Right lobe of liver (tissue), 6 donors: ENCODE measurements at regions not wholly inside any gene's neighbourhood (a gene's known extent, or its start where the extent isn't known, plus 50 kb on each side); places are given as distances from the start of the nearest gene placed in this dataset.
A peak's percentile ranks its signal among the peaks of the same experiment; 100 is the strongest.

Source experiments
- ATAC-seq, 4 donors: fragments of 200-7000 bp; cut with Tn5 transposase; one replicate each; pipeline ENCODE4 v1.9.1; 2020; ENCODE audit warnings: mild to moderate bottlenecking in 4 of 4, moderate library complexity in 4 of 4
- DNase-seq, 3 donors: peaks; one replicate each; pipeline ENCODE4 v3.0.0-alpha.2; 2020
- H3K27ac ChIP-seq, 3 donors: fragments of 200-600 bp; one replicate each; pipeline ENCODE4 v1.8.0; 2022
- H3K27me3 ChIP-seq, 2 donors: fragments of 200-600 bp; one replicate each; pipeline ENCODE4 v1.8.0; 2022
- H3K36me3 ChIP-seq, 4 donors: fragments of 200-600 bp; sonication (generic) in 1 of 4; one replicate each; pipeline versions ENCODE4 v1.5.1 to v1.8.0; 2017 to 2022; ENCODE audit warnings: control low read depth in 1 of 4
- H3K4me1 ChIP-seq, 4 donors: fragments of 200-600 bp; sonication (generic) in 1 of 4; one replicate each; pipeline versions ENCODE4 v1.5.1 to v1.8.0; 2017 to 2022; ENCODE audit warnings: control low read depth in 1 of 4
- H3K4me3 ChIP-seq, 3 donors: fragments of 200-600 bp; one replicate each; pipeline ENCODE4 v1.8.0; 2022
- H3K9me3 ChIP-seq, 4 donors: fragments of 200-600 bp; sonication (generic) in 1 of 4; one replicate each; pipeline versions ENCODE4 v1.5.1 to v1.8.0; 2017 to 2022; ENCODE audit warnings: control low read depth in 1 of 4
- POLR2A ChIP-seq: fragments of 450-650 bp; IDR thresholded peaks from one replicate; pipeline ENCODE4 v1.6.1; 2017; ENCODE audit warnings: antibody characterized with exemption, mild to moderate bottlenecking
- WGBS: methylation state at CpG from one replicate; pipeline ENCODE4 v1.1.6; 2018; ENCODE audit warnings: low coverage, low lambda C conversion rate; ENCODE audit not compliant: insufficient coverage; ENCODE audit errors: missing lambda C conversion rate; 5-methylcytosine and 5-hydroxymethylcytosine counted together
- intact Hi-C, 2 donors: fragments of 100-400 bp; cut with DNase I; formaldehyde crosslinking; loops; one replicate each; pipeline versions ENCODE4 v1.11.2 to v1.14.1; 2022
- TF ChIP-seq, protein P1 (sequence below), 4 donors: fragments of 200-600 bp in 3 of 4; fragments of 450-650 bp in 1 of 4; IDR thresholded peaks; one replicate each; pipeline versions ENCODE4 v1.5.1 to v1.8.0; 2016 to 2022; ENCODE audit warnings: antibody characterized with exemption in 4 of 4, mild to moderate bottlenecking in 2 of 4
- donor health status: DM: no; HTN: yes; CAD: no.
- donor health status: DM: no; HTN: no; CAD: no.
- donor health status: DM: no; HTN: no; CAD: no.
- donor health status: DM: no; HTN: yes; CAD: no.
- donor health status: DM: no; HTN: yes; CAD: no.

DNA sequence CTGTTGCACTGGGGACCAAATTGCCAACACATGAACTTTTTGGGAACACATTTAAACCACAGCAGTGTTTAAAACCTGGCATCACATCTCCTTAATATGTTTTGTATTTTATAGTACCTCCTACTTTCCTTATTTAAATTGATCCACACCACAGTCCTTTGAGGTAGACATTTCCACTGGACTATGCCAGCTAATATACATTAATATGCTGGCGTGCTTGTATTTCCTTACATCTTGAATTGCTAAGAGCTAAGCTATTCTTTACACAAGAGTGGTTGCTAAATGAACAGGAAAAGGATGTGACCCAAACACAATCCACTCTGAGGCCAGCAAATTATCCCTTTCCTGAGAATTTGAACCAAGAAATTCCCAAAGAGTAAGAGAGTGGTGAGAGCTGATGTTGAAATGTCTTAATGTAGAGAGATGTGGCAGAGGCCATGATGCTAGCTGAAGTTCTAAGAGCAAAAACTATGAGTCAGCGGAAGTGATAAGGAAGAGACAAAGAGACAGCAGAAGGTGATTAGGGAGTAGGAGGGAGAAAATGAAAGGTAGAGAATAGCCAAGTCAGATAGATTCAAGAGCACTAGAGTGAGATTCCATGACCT is 131.2 kb downstream of the CD47 start:
- Histone ChIP-seq H3K4me3 (no peak overlapping the region), H3K36me3 (no peaks in the 10 kb centered on the region), H3K27me3 (no peaks in the 10 kb centered on the region), H3K4me1 (no peaks in the 10 kb centered on the region), H3K27ac (no peak overlapping the region), H3K9me3 (no peaks in the 10 kb centered on the region)
- intact Hi-C loops = no loop called here
- TF ChIP-seq, protein P1, sequence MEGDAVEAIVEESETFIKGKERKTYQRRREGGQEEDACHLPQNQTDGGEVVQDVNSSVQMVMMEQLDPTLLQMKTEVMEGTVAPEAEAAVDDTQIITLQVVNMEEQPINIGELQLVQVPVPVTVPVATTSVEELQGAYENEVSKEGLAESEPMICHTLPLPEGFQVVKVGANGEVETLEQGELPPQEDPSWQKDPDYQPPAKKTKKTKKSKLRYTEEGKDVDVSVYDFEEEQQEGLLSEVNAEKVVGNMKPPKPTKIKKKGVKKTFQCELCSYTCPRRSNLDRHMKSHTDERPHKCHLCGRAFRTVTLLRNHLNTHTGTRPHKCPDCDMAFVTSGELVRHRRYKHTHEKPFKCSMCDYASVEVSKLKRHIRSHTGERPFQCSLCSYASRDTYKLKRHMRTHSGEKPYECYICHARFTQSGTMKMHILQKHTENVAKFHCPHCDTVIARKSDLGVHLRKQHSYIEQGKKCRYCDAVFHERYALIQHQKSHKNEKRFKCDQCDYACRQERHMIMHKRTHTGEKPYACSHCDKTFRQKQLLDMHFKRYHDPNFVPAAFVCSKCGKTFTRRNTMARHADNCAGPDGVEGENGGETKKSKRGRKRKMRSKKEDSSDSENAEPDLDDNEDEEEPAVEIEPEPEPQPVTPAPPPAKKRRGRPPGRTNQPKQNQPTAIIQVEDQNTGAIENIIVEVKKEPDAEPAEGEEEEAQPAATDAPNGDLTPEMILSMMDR (IDR thresholded peaks at IDR 0.05) = no peak
- TF ChIP-seq POLR2A = no peak
- no peak for DNase-seq
- WGBS = 66% methylated on average over 2 of the region's 2 CpGs
- ATAC-seq = peak in 2 of 4 donors; percentile 62

DNA sequence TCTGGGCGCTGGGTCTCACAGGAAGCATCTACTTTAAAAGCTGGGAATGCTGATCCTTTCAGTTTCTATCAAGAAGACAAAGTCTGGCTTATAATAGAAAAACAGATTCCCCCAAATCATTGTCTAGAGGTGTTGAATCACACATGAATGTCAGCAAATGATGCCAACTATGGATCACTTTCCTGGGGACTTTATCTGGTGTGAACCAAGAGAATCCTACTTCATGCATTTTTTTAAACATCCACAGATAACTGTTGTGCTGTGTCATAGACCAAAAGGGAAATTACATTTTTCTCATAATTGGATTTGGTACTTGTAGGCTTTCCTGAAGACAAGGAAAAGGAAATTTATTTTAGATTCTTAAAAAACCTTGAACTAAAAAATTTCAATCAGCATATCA is 132.7 kb downstream of the CD47 start:
- no peaks in the 10 kb centered on the region for H3K4me1 ChIP-seq
- WGBS = 63% methylated on average over 1 of the region's 1 CpG
- intact Hi-C loops = no loop called here

DNA sequence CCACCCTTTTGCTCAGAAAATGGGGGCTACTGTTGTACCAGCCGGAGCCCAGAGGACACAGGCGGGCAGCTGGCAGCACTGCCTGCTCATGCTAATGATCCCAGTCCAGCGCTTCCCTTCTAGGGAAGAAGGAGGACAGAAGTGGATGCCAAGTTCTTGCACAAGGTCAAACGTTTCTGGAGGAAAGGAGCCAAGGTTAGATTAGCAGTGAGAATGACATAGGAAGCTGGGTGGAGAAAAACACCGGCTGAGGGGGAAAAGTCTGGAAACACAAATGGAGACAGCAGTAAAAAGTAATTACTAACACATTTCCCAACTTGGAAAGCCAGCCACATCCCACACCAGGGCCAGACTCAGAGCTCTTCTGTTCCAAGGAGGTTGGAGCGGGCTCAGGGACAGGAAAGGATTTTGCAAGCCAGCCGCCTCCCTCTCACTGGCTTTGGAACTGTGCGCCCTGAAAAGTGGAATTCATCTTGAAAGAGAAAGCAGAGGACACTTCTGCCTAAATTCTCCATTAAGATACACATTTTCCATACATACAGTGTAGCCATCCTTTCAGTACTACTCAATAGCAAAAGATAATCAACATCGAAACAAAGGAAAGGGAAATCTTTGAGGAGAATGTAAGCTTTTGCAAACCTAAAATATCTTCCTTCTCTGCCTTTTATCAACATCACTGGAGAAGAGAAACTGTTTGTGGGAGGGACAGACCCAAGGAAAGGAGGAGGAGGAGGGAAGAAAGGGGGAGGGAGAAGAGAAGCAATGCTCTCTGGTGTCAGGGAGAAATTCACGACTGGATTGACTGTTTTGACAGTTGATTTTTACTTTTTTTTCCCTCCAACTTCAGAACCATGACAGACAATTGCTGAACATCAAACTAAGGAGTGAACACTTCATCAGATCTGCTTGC is 133.6 kb downstream of the CD47 start:
- no peak for TF ChIP-seq POLR2A
- TF ChIP-seq, protein P1 (IDR thresholded peaks at IDR 0.05) = no peak
- no peak overlapping the region for H3K4me3 ChIP-seq
- H3K27me3 ChIP-seq = no peaks in the 10 kb centered on the region
- ATAC-seq = peak; percentile 50 to 66 (median 60)
- H3K4me1 ChIP-seq = no peaks in the 10 kb centered on the region
- 28% methylated on average over 9 of the region's 10 CpGs for WGBS
- no peak overlapping the region for H3K27ac ChIP-seq
- no peaks in the 10 kb centered on the region for H3K36me3 ChIP-seq
- intact Hi-C loops = no loop called here
- DNase-seq = no peak
- no peaks in the 10 kb centered on the region for H3K9me3 ChIP-seq

More for the DNA sequence above, 132.7 kb downstream of the CD47 start:
- Histone ChIP-seq H3K36me3 (no peaks in the 10 kb centered on the region), H3K9me3 (no peaks in the 10 kb centered on the region), H3K27me3 (no peaks in the 10 kb centered on the region), H3K27ac (no peak overlapping the region), H3K4me3 (no peak overlapping the region)
- no peak for DNase-seq
- TF ChIP-seq, protein P1 (IDR thresholded peaks at IDR 0.05) = no peak
- TF ChIP-seq POLR2A = no peak
- peak in 1 of 4 donors; percentile 13 for ATAC-seq

DNA sequence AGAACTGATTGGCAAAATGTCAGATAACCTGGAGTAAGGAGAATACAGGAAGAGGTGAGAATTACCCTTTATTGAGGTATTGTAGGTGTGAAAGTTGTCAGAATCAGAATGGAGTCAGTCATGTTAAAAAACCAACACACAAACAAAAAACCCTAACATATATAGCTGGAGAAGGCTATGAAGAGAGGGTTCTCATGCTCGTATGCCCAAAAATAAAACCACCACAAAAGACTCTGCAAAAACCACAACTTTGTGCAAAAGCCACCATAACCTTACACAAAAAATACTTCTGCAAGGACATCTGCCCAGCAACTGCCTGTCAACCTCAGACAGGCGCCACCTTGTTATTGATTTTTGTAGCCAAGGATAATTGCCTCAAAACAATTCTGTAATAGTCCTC is 136.0 kb downstream of the CD47 start:
- TF ChIP-seq, protein P1 (IDR thresholded peaks at IDR 0.05) = no peak
- TF ChIP-seq POLR2A = no peak
- no peak for ATAC-seq
- Histone ChIP-seq H3K27ac (no peak overlapping the region), H3K4me1 (no peaks in the 10 kb centered on the region), H3K9me3 (no peaks in the 10 kb centered on the region), H3K4me3 (no peak overlapping the region), H3K27me3 (no peaks in the 10 kb centered on the region), H3K36me3 (no peaks in the 10 kb centered on the region)
- 35% methylated on average over 2 of the region's 2 CpGs for WGBS
- DNase-seq = no peak
- intact Hi-C loops = no loop called here
